Stromal cell of bone marrow (primary cell): ENCODE measurements at regions not wholly inside any gene's neighbourhood (a gene's known extent, or its start where the extent isn't known, plus 50 kb on each side); places are given as distances from the start of the nearest gene placed in this dataset.
A peak's percentile ranks its signal among the peaks of the same experiment; 100 is the strongest.

Experiments used
- DNase-seq: peaks from one replicate; pipeline ENCODE4 v3.0.0-alpha.2; 2012; ENCODE audit warnings: low read depth

GRCh38 chr15:91737151-91737818 lies 116.2 kb upstream of the SLCO3A1 start:
- no peak for DNase-seq

GRCh38 chr15:91741986-91742385 lies 111.5 kb upstream of the SLCO3A1 start:
- DNase-seq = no peak

DNA sequence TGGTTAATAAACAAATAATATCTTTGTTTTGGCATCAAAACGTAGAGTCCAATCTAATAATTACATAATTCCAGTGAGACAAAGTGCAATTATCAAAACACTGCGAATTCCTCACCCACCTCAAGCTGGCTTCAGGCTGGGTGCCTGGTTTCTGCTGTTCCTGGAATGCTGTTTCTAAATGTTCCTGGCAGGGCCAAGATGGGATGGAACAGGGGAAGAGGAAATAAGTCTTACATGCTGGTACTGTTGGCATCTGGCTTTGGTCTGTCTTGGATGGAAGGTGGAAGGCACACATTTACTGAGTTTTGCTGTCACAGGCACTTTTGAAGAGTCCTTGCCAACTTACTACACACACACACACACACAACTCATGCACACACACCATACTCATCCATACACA lies 101.9 kb upstream of the SLCO3A1 start:
- DNase-seq = no peak

DNA sequence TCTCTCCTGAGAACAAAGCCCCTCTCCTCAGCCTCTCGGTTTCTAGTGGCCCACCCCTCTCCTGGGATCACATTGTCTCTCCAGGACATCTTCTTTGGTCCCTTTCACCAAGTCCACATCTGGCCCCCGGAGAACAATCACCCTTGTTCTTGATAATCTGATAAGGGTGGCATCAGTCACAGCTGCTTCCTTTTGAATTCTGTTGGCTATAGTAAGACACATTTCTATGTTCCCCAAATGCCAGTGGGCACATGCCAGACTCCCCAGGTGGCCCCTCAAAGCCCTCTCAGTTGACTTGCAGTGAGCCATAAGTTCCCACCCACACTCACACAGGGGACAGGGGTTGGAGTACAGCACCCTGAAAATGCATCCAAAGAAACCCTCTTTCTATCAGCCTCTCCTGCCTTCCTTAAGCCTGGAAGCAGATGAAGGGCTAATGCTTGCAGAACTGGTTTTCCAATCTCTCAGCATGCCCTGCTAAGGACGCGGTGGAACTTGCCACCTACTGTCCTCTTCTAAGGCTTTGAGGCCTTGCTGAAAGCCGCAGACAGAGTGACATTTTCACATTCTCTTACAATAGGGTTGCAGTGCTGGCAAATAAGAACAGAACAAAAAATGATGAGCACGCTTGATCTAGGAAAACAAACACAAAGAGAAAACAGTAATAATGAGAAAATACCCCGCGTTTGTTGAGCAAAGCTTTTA lies 101.3 kb upstream of the SLCO3A1 start:
- DNase-seq = no peak

DNA sequence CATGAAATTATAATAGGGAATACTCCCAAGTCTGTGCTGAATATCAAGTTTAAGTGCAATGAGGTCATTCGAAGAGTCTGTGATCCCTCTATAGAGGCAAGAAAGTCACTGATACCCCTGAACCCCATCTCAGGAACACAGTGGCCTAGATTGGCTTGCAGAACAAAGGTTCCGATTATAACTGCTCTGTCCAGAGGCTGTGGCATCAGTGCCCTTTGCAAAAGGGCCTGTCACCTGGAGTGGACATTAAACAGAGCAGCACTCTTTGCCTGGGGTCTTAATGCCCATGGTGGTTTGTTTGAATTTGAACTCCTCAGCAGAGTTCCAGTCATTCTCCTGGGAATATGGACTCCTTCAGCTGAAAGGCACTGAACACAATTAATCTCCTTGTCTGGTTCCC lies 93.9 kb upstream of the SLCO3A1 start:
- no peak for DNase-seq

- no peak for DNase-seq
Observed at GRCh38 chr15:91765660-91766059, 87.8 kb upstream of the SLCO3A1 start.

GRCh38 chr15:91769476-91769875 lies 84.0 kb upstream of the SLCO3A1 start:
- DNase-seq = no peak

- no peak for DNase-seq
Observed at GRCh38 chr15:91769894-91770293, 83.6 kb upstream of the SLCO3A1 start.

DNA sequence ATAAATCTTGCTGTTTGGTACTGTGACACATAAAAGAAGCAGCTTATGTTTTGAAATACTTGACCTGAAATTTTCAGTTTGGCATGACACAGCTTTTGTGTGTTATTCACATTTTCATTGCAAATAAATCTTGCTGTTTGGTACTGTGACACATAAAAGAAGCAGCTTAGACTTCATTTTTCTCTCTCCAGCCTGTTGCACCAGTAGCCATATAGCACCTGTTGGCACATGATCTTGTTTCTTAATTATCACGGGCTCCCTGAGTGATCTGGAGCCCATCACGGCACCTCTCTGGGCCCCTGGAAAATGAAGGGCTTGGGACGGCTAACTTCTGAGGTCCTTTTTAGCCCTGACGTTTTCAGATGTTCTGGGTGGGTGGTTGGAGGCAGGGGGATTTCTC lies 77.4 kb upstream of the SLCO3A1 start:
- DNase-seq = no peak

- DNase-seq = no peak
Observed at GRCh38 chr15:91779960-91780359, 73.5 kb upstream of the SLCO3A1 start.

DNA sequence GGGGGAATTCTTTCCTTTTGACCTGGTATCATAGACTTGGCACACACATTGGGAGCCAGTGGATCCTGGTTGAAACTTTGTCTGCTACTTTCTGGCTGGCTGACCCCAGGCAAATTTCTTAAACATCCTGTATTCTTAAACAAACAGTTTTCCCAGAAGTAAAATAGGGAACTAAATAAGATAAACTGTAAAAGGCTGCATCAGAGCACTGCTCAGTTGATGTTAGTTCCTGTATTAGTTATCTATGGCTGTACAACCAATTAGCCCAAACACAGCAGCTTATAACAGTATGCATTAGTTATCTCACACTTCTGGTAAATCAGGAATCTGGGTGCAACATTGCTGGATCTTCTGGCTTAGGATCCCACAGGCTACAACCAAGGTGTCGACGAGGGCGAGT lies 73.1 kb upstream of the SLCO3A1 start:
- DNase-seq = no peak

DNA sequence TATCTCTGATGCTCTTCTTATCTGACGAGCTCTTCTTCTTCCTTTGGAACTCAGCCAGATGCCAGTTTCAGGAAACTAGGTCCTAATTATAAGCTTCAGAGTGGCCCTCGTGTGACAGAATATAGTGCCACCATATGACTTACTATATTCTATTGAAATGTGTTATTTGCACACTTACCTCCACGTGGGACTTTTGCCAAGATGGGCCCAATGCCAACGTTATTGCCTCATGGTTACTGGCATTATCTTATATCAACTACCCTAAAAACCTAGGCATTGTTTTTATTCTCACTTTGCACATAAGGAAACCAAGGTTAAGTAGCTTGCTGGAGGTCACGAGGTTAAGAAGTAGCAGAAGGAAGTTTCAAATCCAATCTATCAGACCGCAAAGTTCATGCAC lies 71.3 kb upstream of the SLCO3A1 start:
- no peak for DNase-seq

GRCh38 chr15:91783008-91783407 lies 70.5 kb upstream of the SLCO3A1 start:
- no peak for DNase-seq

DNA sequence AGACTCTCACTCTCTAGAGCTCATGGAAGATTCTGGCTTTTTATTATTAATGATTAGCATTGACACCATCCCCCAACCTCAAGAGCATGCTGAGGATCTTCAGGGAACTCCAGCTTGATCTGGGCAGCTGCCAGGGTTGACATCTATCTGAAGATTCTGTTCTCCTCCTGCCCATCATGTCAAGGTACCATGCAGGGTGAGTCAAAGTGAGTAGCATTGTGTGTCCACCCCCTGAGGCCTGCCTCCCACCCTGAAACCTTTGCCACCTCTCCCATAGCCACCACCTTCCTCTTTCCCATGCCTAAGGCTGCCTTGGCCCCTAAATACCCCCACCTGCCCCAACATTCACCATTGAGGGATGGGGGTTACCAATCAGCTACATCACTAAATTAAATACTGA lies 70.1 kb upstream of the SLCO3A1 start:
- no peak for DNase-seq

GRCh38 chr15:91784973-91785709 lies 68.4 kb upstream of the SLCO3A1 start:
- DNase-seq = no peak

DNA sequence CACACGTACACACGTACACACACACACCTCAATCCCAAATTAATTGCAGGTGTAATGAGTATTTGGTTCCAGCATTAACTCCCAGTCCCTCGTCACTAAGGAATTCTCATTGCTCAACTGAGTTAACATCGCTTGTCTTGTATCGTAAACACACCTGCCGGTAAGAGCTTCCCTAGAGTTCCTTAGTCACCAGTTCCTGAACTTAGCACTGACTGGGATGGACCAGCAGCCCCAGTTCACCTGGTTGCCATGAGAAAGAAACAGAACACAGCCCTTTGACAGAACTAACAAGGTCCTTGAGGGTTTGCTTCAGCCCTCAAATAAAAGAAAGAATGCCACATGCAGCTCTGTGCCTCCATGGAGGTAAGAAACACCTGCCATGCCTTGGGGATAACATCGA lies 66.3 kb upstream of the SLCO3A1 start:
- no peak for DNase-seq

DNA sequence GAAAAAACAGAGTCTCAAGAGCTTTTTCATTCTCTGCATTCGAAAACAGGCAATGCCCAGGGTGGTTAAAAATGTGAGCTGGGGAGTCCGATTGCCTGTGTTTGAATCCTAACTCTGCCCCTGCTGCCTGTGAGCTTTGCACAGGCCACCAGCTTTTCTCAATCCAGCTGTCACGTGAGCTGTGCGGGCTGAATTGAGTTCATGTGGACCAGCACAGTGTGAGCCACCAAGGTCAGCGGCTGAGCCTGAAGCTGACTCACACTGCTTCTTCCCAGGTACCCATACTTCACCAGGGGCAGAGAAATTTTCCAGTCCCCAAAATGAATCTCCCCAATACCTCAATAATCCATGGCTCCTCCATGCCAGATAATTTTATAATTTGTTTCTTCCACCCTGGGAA lies 64.4 kb upstream of the SLCO3A1 start:
- DNase-seq = no peak

GRCh38 chr15:91790836-91791235 lies 62.7 kb upstream of the SLCO3A1 start:
- peak; percentile 5 for DNase-seq

DNA sequence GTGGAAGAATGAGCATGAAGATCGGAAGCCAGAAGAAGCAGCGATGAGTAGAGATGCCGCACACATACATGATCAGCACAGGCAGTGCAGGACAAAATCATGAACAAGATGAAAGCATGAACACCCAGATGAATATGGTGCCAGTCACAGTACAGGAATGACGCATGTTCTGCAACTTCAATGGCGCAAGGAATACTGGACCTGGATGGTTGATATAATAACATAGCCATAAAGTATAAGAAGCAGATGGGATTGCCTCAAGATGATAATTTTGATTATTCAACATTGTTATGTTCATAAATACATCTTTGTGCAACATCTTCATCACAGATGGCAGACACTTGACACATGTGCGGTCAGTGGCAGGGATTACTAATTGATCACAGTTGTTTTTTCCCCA lies 59.7 kb upstream of the SLCO3A1 start:
- no peak for DNase-seq

GRCh38 chr15:91795235-91795634 lies 58.3 kb upstream of the SLCO3A1 start:
- no peak for DNase-seq

- DNase-seq = no peak
Observed at GRCh38 chr15:91801836-91802534, 51.5 kb upstream of the SLCO3A1 start.

DNA sequence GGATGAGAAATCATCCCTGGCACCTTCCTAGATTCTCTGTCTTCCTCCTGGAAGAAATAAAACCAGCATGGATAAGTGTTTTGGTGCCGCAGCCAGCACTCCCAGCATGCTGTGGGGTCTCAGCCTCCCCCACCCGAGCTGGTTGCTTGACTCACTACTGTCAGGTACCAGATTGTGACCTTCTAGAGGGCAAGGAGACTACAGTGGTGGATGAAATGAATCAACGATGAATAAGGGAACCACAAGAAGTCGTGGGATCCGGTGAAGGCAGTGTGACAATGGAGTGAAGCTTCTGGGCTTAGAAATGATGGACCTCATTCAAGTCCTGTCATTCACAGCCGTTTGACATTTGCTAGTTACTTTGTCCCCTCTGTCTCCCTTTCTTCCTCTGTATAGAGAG lies 50.2 kb upstream of the SLCO3A1 start:
- DNase-seq = no peak
